Peyer's patch (tissue), 4 donors: ENCODE measurements at regions not wholly inside any gene's neighbourhood (a gene's known extent, or its start where the extent isn't known, plus 50 kb on each side); places are given as distances from the start of the nearest gene placed in this dataset.

ENCODE experiments used
- CTCF ChIP-seq, 6 experiments: fragments of 450-650 bp in 4 of 6; fragments of 200-600 bp in 2 of 6; sonication (generic) in 1 of 6; IDR thresholded peaks; one replicate each; pipeline ENCODE4 v1.5.1; 2017 to 2019; ENCODE audit warnings: antibody characterized with exemption in 6 of 6, mild to moderate bottlenecking in 3 of 6, moderate library complexity in 1 of 6
- POLR2A ChIP-seq, 2 donors: fragments of 450-650 bp; IDR thresholded peaks; one replicate each; pipeline ENCODE4 v1.5.1; 2017; ENCODE audit warnings: antibody characterized with exemption in 2 of 2, mild to moderate bottlenecking in 2 of 2, moderate library complexity in 2 of 2

- no peak for TF ChIP-seq CTCF (IDR thresholded peaks at IDR 0.05)
- no peak for TF ChIP-seq POLR2A (IDR thresholded peaks at IDR 0.05)
These were observed 156.2 kb upstream of the ANKH start for GRCh38 chr5:15027764-15028163.
